Keratinocyte (primary cell): ENCODE measurements at regions not wholly inside any gene's neighbourhood (a gene's known extent, or its start where the extent isn't known, plus 50 kb on each side); places are given as distances from the start of the nearest gene placed in this dataset.

Experiments
- DNase-seq: peaks from one replicate; pipeline ENCODE4 v3.0.0-alpha.2; 2011; ENCODE audit warnings: low read depth, missing footprints, low spot score
- FAIRE-seq: peaks from 2 replicates; lab custom pipeline; 2011; peaks lifted over from hg19 to GRCh38; lab: Jason Lieb, UNC
- H2AFZ ChIP-seq: 2 replicates; pipeline ENCODE4 v1.6.0; 2012; ENCODE audit warnings: low read length, control low read depth, inconsistent platforms; ENCODE audit not compliant: control insufficient read depth
- H3K27ac ChIP-seq: 2 replicates; pipeline ENCODE4 v1.5.1; 2011; ENCODE audit warnings: low read length; ENCODE audit not compliant: control insufficient read depth, insufficient read depth
- H3K27me3 ChIP-seq: 3 replicates; pipeline ENCODE4 v1.6.0; 2011; ENCODE audit warnings: low read length; ENCODE audit not compliant: control insufficient read depth, insufficient read depth; ENCODE audit errors: extremely low read depth
- H3K36me3 ChIP-seq, 2 experiments: 2 replicates in 1 of 2; 3 replicates in 1 of 2; pipeline ENCODE4 v1.5.1; 2011; ENCODE audit warnings: low read length in 2 of 2, mild to moderate bottlenecking in 1 of 2; ENCODE audit not compliant: control insufficient read depth in 2 of 2, insufficient read depth in 2 of 2; ENCODE audit errors: extremely low read depth in 1 of 2
- H3K4me1 ChIP-seq: 3 replicates; pipeline ENCODE4 v1.5.1; 2011; ENCODE audit warnings: low read length; ENCODE audit not compliant: control insufficient read depth, insufficient read depth; ENCODE audit errors: extremely low read depth
- H3K4me2 ChIP-seq: 3 replicates; pipeline ENCODE4 v1.6.0; 2011; ENCODE audit warnings: low read depth, low read length; ENCODE audit not compliant: control insufficient read depth, insufficient read depth; ENCODE audit errors: extremely low read depth
- H3K4me3 ChIP-seq, 3 experiments: fragments of 200-600 bp in 1 of 3; sonication (generic) in 1 of 3; 2 replicates in 2 of 3; 3 replicates in 1 of 3; pipeline ENCODE4 v1.5.1; 2011 to 2016; ENCODE audit warnings: low read length in 3 of 3, mild to moderate bottlenecking in 3 of 3, control low read depth in 2 of 3, inconsistent platforms in 1 of 3, low read depth in 1 of 3, mixed read lengths in 1 of 3, mixed run types in 1 of 3, moderate library complexity in 1 of 3; ENCODE audit not compliant: control insufficient read depth in 2 of 3, insufficient read depth in 2 of 3; ENCODE audit errors: extremely low read depth in 1 of 3
- H3K79me2 ChIP-seq: 2 replicates; pipeline ENCODE4 v1.6.0; 2012; ENCODE audit warnings: low read length; ENCODE audit not compliant: control insufficient read depth, insufficient read depth
- H3K9ac ChIP-seq: 3 replicates; pipeline ENCODE4 v1.6.0; 2011; ENCODE audit warnings: low read length; ENCODE audit not compliant: control insufficient read depth, insufficient read depth; ENCODE audit errors: extremely low read depth
- H3K9me1 ChIP-seq: 3 replicates; pipeline ENCODE4 v1.6.0; 2011; ENCODE audit warnings: low read length; ENCODE audit not compliant: control insufficient read depth, insufficient read depth; ENCODE audit errors: extremely low read depth
- H3K9me3 ChIP-seq: 2 replicates; pipeline ENCODE4 v1.5.1; 2012; ENCODE audit warnings: low read depth, low read length; ENCODE audit not compliant: control insufficient read depth
- H4K20me1 ChIP-seq: 3 replicates; pipeline ENCODE4 v1.6.0; 2011; ENCODE audit warnings: low read length; ENCODE audit not compliant: control insufficient read depth, insufficient read depth; ENCODE audit errors: extremely low read depth
- CTCF ChIP-seq, 3 experiments: IDR thresholded peaks in 1 of 3; conservative IDR thresholded peaks in 1 of 3; optimal IDR thresholded peaks in 1 of 3; 2 replicates in 2 of 3; 3 replicates in 1 of 3; pipeline versions ENCODE3 to v1.5.1; 2011; ENCODE audit warnings: low read length in 3 of 3, mild to moderate bottlenecking in 3 of 3, moderate library complexity in 2 of 3, control low read depth in 1 of 3, inconsistent platforms in 1 of 3; ENCODE audit not compliant: insufficient read depth in 2 of 3; ENCODE audit errors: extremely low read depth in 1 of 3
- EZH2 ChIP-seq: IDR thresholded peaks from one replicate; pipeline ENCODE4 v1.6.1; 2012; ENCODE audit warnings: inconsistent platforms, mild to moderate bottlenecking, low read length, moderate library complexity
- dilution Hi-C: fragments of 300-500 bp; cut with MboI; formaldehyde crosslinking; loops from one replicate; pipeline ENCODE4 v1.7.0; 2020; ENCODE audit warnings: low sequenced_read_pairs; ENCODE audit not compliant: extremely low pct_ligation_motif_present

DNA sequence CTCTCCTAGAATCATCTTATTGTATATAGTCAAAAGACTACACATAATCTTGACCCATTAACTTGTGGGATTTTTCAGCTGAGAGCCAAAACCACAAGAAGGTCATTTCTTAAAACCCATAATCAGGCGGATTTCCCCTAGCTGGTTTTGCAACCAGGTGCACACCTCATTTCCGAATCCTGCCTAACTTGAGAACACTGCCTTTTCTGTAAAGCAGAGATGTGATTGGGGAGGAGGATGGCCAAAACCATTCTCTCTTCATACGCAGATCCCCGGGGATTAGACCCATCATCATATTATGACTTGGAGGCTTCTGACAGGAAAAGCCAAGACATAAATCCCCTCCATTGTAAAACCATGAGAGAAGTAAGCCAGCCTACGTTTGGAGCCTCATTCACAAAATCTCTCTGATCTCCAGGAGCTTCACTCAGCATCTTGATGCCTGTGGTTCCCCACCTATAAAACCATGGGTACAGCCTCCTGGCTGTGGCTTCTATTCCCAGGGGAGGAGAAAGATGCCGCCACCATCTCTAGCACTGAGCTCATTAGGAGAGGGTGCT lies 191.3 kb downstream of the KIF18A start:
- Histone ChIP-seq H2AFZ (no peak overlapping the region), H3K27ac (no peak overlapping the region), H3K4me3 (no peak overlapping the region), H3K9me3 (no peaks in the 10 kb centered on the region), H3K27me3 (no peaks in the 10 kb centered on the region), H3K9ac (no peak overlapping the region), H3K36me3 (no peaks in the 10 kb centered on the region), H3K4me1 (peaks cover 3% of the 10 kb centered on the region), H3K4me2 (no peak overlapping the region), H3K79me2 (no peaks in the 10 kb centered on the region), H3K9me1 (no peaks in the 10 kb centered on the region), H4K20me1 (no peaks in the 10 kb centered on the region)
- dilution Hi-C loops: no loop called here
- no peak for TF ChIP-seq EZH2
- no peak for FAIRE-seq
- DNase-seq: no peak

DNA sequence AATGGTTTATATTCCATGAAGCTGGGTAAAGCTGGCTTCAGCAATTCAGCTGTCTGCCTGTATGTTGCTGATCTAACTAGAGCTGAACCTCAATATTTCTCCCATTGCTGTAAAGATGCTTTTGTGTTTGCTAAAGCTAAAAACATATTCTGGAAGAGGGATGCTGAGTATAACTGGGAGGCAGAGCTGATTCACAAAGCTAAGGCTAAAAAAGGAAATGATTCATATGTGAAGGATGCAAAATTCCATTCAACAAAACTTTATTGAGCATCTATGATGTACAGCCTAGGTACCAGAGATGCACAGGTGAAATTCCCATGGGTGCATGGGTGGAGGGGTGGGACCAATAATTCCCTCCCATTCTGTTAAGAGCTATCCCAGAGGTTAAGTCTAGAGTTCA lies 193.9 kb downstream of the KIF18A start:
- Histone ChIP-seq H3K36me3 (no peaks in the 10 kb centered on the region), H3K4me1 (peaks cover 14% of the 10 kb centered on the region), H3K27ac (no peak overlapping the region), H3K4me3 (no peak overlapping the region), H3K9me3 (no peaks in the 10 kb centered on the region), H4K20me1 (no peaks in the 10 kb centered on the region), H3K9me1 (no peaks in the 10 kb centered on the region), H2AFZ (no peak overlapping the region), H3K27me3 (no peaks in the 10 kb centered on the region), H3K79me2 (no peaks in the 10 kb centered on the region), H3K9ac (no peak overlapping the region), H3K4me2 (no peak overlapping the region)
- FAIRE-seq (no peak), DNase-seq (no peak)
- TF ChIP-seq CTCF (optimal IDR thresholded peaks at IDR 0.05 in 1 of 3, IDR thresholded peaks at IDR 0.05 in 1 of 3, conservative IDR thresholded peaks at IDR 0.05 in 1 of 3; ENCODE audit: extremely low read depth in 1 of 3, insufficient read depth in 2 of 3, low read length in 3 of 3): no peak
- no peak for TF ChIP-seq EZH2
- dilution Hi-C loops: no loop called here

DNA sequence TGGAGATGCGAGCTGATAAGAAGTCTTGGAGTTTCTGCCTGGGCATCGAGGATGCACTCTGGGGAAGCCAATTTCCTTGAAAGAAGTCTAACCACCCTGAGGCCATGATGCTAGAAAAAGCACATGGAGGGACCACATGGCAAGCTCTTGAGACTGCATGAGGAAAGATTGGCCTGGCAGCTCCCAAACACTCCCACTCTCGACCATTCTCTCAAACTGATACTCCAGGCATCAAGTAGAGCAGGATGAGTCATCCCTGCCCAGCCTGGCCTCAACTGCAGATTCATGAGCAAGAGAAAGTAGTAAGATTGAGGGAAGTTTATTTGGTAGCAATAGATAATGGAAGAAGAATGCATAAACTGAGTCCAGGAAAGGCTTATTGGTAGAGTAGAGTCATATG lies 194.3 kb downstream of the KIF18A start:
- no peak overlapping the region for H2AFZ ChIP-seq
- no peaks in the 10 kb centered on the region for H3K36me3 ChIP-seq
- H3K79me2 ChIP-seq: no peaks in the 10 kb centered on the region
- dilution Hi-C loops: no loop called here
- H3K27ac ChIP-seq: no peak overlapping the region
- H3K4me1 ChIP-seq: peaks cover 14% of the 10 kb centered on the region
- no peak overlapping the region for H3K4me2 ChIP-seq
- no peak for TF ChIP-seq CTCF (optimal IDR thresholded peaks at IDR 0.05 in 1 of 3, IDR thresholded peaks at IDR 0.05 in 1 of 3, conservative IDR thresholded peaks at IDR 0.05 in 1 of 3; ENCODE audit: extremely low read depth in 1 of 3, insufficient read depth in 2 of 3, low read length in 3 of 3)
- no peak for TF ChIP-seq EZH2
- H3K9me3 ChIP-seq: no peaks in the 10 kb centered on the region
- no peaks in the 10 kb centered on the region for H3K9me1 ChIP-seq
- H4K20me1 ChIP-seq: no peaks in the 10 kb centered on the region
- FAIRE-seq: no peak
- no peak for DNase-seq
- H3K9ac ChIP-seq: no peak overlapping the region
- no peaks in the 10 kb centered on the region for H3K27me3 ChIP-seq
- no peak overlapping the region for H3K4me3 ChIP-seq
